Keratinocyte (primary cell): ENCODE measurements at regions not wholly inside any gene's neighbourhood (a gene's known extent, or its start where the extent isn't known, plus 50 kb on each side); places are given as distances from the start of the nearest gene placed in this dataset.

ENCODE experiments used
- DNase-seq: peaks from one replicate; pipeline ENCODE4 v3.0.0-alpha.2; 2011; ENCODE audit warnings: low read depth, missing footprints, low spot score
- FAIRE-seq: peaks from 2 replicates; lab custom pipeline; 2011; peaks lifted over from hg19 to GRCh38; lab: Jason Lieb, UNC
- H2AFZ ChIP-seq: 2 replicates; pipeline ENCODE4 v1.6.0; 2012; ENCODE audit warnings: low read length, control low read depth, inconsistent platforms; ENCODE audit not compliant: control insufficient read depth
- H3K27ac ChIP-seq: 2 replicates; pipeline ENCODE4 v1.5.1; 2011; ENCODE audit warnings: low read length; ENCODE audit not compliant: control insufficient read depth, insufficient read depth
- H3K27me3 ChIP-seq: 3 replicates; pipeline ENCODE4 v1.6.0; 2011; ENCODE audit warnings: low read length; ENCODE audit not compliant: control insufficient read depth, insufficient read depth; ENCODE audit errors: extremely low read depth
- H3K36me3 ChIP-seq, 2 experiments: 2 replicates in 1 of 2; 3 replicates in 1 of 2; pipeline ENCODE4 v1.5.1; 2011; ENCODE audit warnings: low read length in 2 of 2, mild to moderate bottlenecking in 1 of 2; ENCODE audit not compliant: control insufficient read depth in 2 of 2, insufficient read depth in 2 of 2; ENCODE audit errors: extremely low read depth in 1 of 2
- H3K4me1 ChIP-seq: 3 replicates; pipeline ENCODE4 v1.5.1; 2011; ENCODE audit warnings: low read length; ENCODE audit not compliant: control insufficient read depth, insufficient read depth; ENCODE audit errors: extremely low read depth
- H3K4me2 ChIP-seq: 3 replicates; pipeline ENCODE4 v1.6.0; 2011; ENCODE audit warnings: low read depth, low read length; ENCODE audit not compliant: control insufficient read depth, insufficient read depth; ENCODE audit errors: extremely low read depth
- H3K4me3 ChIP-seq, 3 experiments: fragments of 200-600 bp in 1 of 3; sonication (generic) in 1 of 3; 2 replicates in 2 of 3; 3 replicates in 1 of 3; pipeline ENCODE4 v1.5.1; 2011 to 2016; ENCODE audit warnings: low read length in 3 of 3, mild to moderate bottlenecking in 3 of 3, control low read depth in 2 of 3, inconsistent platforms in 1 of 3, low read depth in 1 of 3, mixed read lengths in 1 of 3, mixed run types in 1 of 3, moderate library complexity in 1 of 3; ENCODE audit not compliant: control insufficient read depth in 2 of 3, insufficient read depth in 2 of 3; ENCODE audit errors: extremely low read depth in 1 of 3
- H3K79me2 ChIP-seq: 2 replicates; pipeline ENCODE4 v1.6.0; 2012; ENCODE audit warnings: low read length; ENCODE audit not compliant: control insufficient read depth, insufficient read depth
- H3K9ac ChIP-seq: 3 replicates; pipeline ENCODE4 v1.6.0; 2011; ENCODE audit warnings: low read length; ENCODE audit not compliant: control insufficient read depth, insufficient read depth; ENCODE audit errors: extremely low read depth
- H3K9me1 ChIP-seq: 3 replicates; pipeline ENCODE4 v1.6.0; 2011; ENCODE audit warnings: low read length; ENCODE audit not compliant: control insufficient read depth, insufficient read depth; ENCODE audit errors: extremely low read depth
- H3K9me3 ChIP-seq: 2 replicates; pipeline ENCODE4 v1.5.1; 2012; ENCODE audit warnings: low read depth, low read length; ENCODE audit not compliant: control insufficient read depth
- H4K20me1 ChIP-seq: 3 replicates; pipeline ENCODE4 v1.6.0; 2011; ENCODE audit warnings: low read length; ENCODE audit not compliant: control insufficient read depth, insufficient read depth; ENCODE audit errors: extremely low read depth
- CTCF ChIP-seq, 3 experiments: IDR thresholded peaks in 1 of 3; conservative IDR thresholded peaks in 1 of 3; optimal IDR thresholded peaks in 1 of 3; 2 replicates in 2 of 3; 3 replicates in 1 of 3; pipeline versions ENCODE3 to v1.5.1; 2011; ENCODE audit warnings: low read length in 3 of 3, mild to moderate bottlenecking in 3 of 3, moderate library complexity in 2 of 3, control low read depth in 1 of 3, inconsistent platforms in 1 of 3; ENCODE audit not compliant: insufficient read depth in 2 of 3; ENCODE audit errors: extremely low read depth in 1 of 3
- EZH2 ChIP-seq: IDR thresholded peaks from one replicate; pipeline ENCODE4 v1.6.1; 2012; ENCODE audit warnings: inconsistent platforms, mild to moderate bottlenecking, low read length, moderate library complexity
- dilution Hi-C: fragments of 300-500 bp; cut with MboI; formaldehyde crosslinking; loops from one replicate; pipeline ENCODE4 v1.7.0; 2020; ENCODE audit warnings: low sequenced_read_pairs; ENCODE audit not compliant: extremely low pct_ligation_motif_present

GRCh38 chr10:63760708-63761047 lies 239.5 kb downstream of the REEP3 start:
- no peaks in the 10 kb centered on the region for H3K27me3 ChIP-seq
- H3K9me1 ChIP-seq: no peaks in the 10 kb centered on the region
- no peak overlapping the region for H3K4me3 ChIP-seq
- no peaks in the 10 kb centered on the region for H3K36me3 ChIP-seq
- no peak overlapping the region for H3K4me2 ChIP-seq
- no peak for TF ChIP-seq CTCF (optimal IDR thresholded peaks at IDR 0.05 in 1 of 3, IDR thresholded peaks at IDR 0.05 in 1 of 3, conservative IDR thresholded peaks at IDR 0.05 in 1 of 3; ENCODE audit: extremely low read depth in 1 of 3, insufficient read depth in 2 of 3, low read length in 3 of 3)
- TF ChIP-seq EZH2: no peak
- H3K27ac ChIP-seq: no peak overlapping the region
- H3K9ac ChIP-seq: no peak overlapping the region
- no peaks in the 10 kb centered on the region for H3K79me2 ChIP-seq
- no peak for FAIRE-seq
- H3K9me3 ChIP-seq: no peaks in the 10 kb centered on the region
- DNase-seq: no peak
- dilution Hi-C loops: no loop called here
- H4K20me1 ChIP-seq: no peaks in the 10 kb centered on the region
- no peaks in the 10 kb centered on the region for H3K4me1 ChIP-seq
- no peak overlapping the region for H2AFZ ChIP-seq

DNA sequence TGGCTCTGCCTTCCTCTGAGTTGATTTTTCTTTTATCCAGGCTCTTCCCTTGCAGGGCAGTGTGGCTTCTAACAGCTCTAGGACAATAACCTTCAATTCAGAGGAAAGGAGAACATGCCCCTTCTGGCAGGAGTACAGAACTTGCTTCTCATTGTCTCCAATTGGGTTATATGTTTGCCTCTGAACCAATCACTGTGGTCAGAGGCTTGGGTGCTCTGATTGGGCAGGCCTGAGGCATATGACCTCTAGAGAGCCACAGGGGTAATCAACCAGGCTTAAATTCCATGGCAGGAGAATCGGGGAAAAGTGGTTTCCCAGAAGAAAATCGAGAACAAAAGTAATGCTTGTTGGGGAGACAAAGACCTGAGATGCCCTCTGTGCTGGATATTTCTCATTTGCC lies 240.0 kb downstream of the REEP3 start:
- no peak overlapping the region for H2AFZ ChIP-seq
- no peak overlapping the region for H3K4me2 ChIP-seq
- H4K20me1 ChIP-seq: no peaks in the 10 kb centered on the region
- H3K36me3 ChIP-seq: no peaks in the 10 kb centered on the region
- H3K27ac ChIP-seq: no peak overlapping the region
- H3K9me3 ChIP-seq: no peaks in the 10 kb centered on the region
- H3K4me3 ChIP-seq: no peak overlapping the region
- DNase-seq (no peak), FAIRE-seq (no peak)
- no peaks in the 10 kb centered on the region for H3K9me1 ChIP-seq
- H3K79me2 ChIP-seq: no peaks in the 10 kb centered on the region
- no peaks in the 10 kb centered on the region for H3K4me1 ChIP-seq
- no peaks in the 10 kb centered on the region for H3K27me3 ChIP-seq
- no peak for TF ChIP-seq CTCF (optimal IDR thresholded peaks at IDR 0.05 in 1 of 3, IDR thresholded peaks at IDR 0.05 in 1 of 3, conservative IDR thresholded peaks at IDR 0.05 in 1 of 3; ENCODE audit: extremely low read depth in 1 of 3, insufficient read depth in 2 of 3, low read length in 3 of 3)
- no peak for TF ChIP-seq EZH2
- dilution Hi-C loops: no loop called here
- H3K9ac ChIP-seq: no peak overlapping the region
